ENCODE measurements at regions not wholly inside any gene's neighbourhood (a gene's known extent, or its start where the extent isn't known, plus 50 kb on each side); places are given as distances from the start of the nearest gene placed in this dataset.

GRCh38 chr1:244311784-244312532 is 139.8 kb downstream of the ADSS2 start:
- no peaks in the 10 kb centered on the region for H3K27me3 ChIP-seq (ENCODE audit: control insufficient read depth in 2 of 2, insufficient read depth in 2 of 2, low read length in 2 of 2)
- intact Hi-C loops (cut with micrococcal nuclease) = loop anchor here in 1 of 2 donors (10.0 kb wide), 1 partner anchor 143 kb away; the partner anchor contains the start of gene ADSS2
- no peak overlapping the region for H2AFZ ChIP-seq (ENCODE audit: insufficient read depth, low read depth, low read length, poor library complexity, severe bottlenecking)
- Mint-ChIP-seq H3K27me3 (ENCODE audit: low read depth in 3 of 3) (peaks cover 0 to under 1% (median 0%) of the 10 kb centered on the region in 3 donors), H3K9me3 (peaks cover 4 to 20% (median 12%) of the 10 kb centered on the region in 7 donors), H3K27ac (peak overlapping the region in 5 of 7 donors; percentile 18 to 82 (median 53)), H3K4me3 (no peak overlapping the region), H3K36me3 (peaks cover 33 to 76% of the 10 kb centered on the region in 2 donors), H3K4me1 (peaks cover 14% of the 10 kb centered on the region)
- no peaks in the 10 kb centered on the region for H4K20me1 ChIP-seq (ENCODE audit: insufficient read depth, low read length)
- H3K4me1 ChIP-seq (ENCODE audit: control insufficient read depth in 1 of 2, insufficient read depth in 2 of 2, low read length in 2 of 2) = peaks cover 0 to 4% of the 10 kb centered on the region in 2 donors
- TF ChIP-seq CTCF (IDR thresholded peaks at IDR 0.05) = no peak
- over 99% methylated on average over 18 of the region's 18 CpGs for WGBS (ENCODE audit: insufficient coverage)
- peaks cover 7 to 14% of the 10 kb centered on the region in 2 donors for H3K9me3 ChIP-seq (replicated peaks in 1 of 2; ENCODE audit: control insufficient read depth in 1 of 2, insufficient read depth in 1 of 2, low read length in 2 of 2)
- peaks cover 23% of the 10 kb centered on the region for H3K79me2 ChIP-seq (ENCODE audit: insufficient read depth, low read length)
- no peak for DNase-seq
- no peak overlapping the region for H3K9ac ChIP-seq (ENCODE audit: insufficient read depth, low read length, poor library complexity, severe bottlenecking)
- no peak overlapping the region for H3K4me3 ChIP-seq (replicated peaks in 1 of 3; ENCODE audit: low read depth in 2 of 3, low read length in 3 of 3)
- no peak overlapping the region for H3K27ac ChIP-seq (ENCODE audit: low read depth in 1 of 2, low read length in 2 of 2)
- no peak overlapping the region for H3K4me2 ChIP-seq (replicated peaks; ENCODE audit: extremely low read depth, low read length, poor library complexity, severe bottlenecking)
- H3K36me3 ChIP-seq (replicated peaks in 1 of 2; ENCODE audit: control insufficient read depth in 1 of 2, insufficient read depth in 2 of 2, low read length in 2 of 2) = peaks cover 2 to 17% of the 10 kb centered on the region in 2 donors

GRCh38 chr1:244313346-244313745 is 138.4 kb downstream of the ADSS2 start:
- Histone ChIP-seq H3K27me3 (ENCODE audit: control insufficient read depth in 2 of 2, insufficient read depth in 2 of 2, low read length in 2 of 2) (no peaks in the 10 kb centered on the region), H4K20me1 (ENCODE audit: insufficient read depth, low read length) (no peaks in the 10 kb centered on the region), H3K4me1 (ENCODE audit: control insufficient read depth in 1 of 2, insufficient read depth in 2 of 2, low read length in 2 of 2) (peaks cover 3 to 8% of the 10 kb centered on the region in 2 donors), H3K9ac (ENCODE audit: insufficient read depth, low read length, poor library complexity, severe bottlenecking) (no peak overlapping the region), H3K9me3 (replicated peaks in 1 of 2; ENCODE audit: control insufficient read depth in 1 of 2, insufficient read depth in 1 of 2, low read length in 2 of 2) (peaks cover 7 to 8% of the 10 kb centered on the region in 2 donors), H3K27ac (ENCODE audit: low read depth in 1 of 2, low read length in 2 of 2) (no peak overlapping the region), H3K36me3 (replicated peaks in 1 of 2; ENCODE audit: control insufficient read depth in 1 of 2, insufficient read depth in 2 of 2, low read length in 2 of 2) (peaks cover 2 to 22% of the 10 kb centered on the region in 2 donors), H3K79me2 (ENCODE audit: insufficient read depth, low read length) (peaks cover 36% of the 10 kb centered on the region), H3K4me2 (replicated peaks; ENCODE audit: extremely low read depth, low read length, poor library complexity, severe bottlenecking) (no peak overlapping the region), H3K4me3 (replicated peaks in 1 of 3; ENCODE audit: low read depth in 2 of 3, low read length in 3 of 3) (no peak overlapping the region), H2AFZ (ENCODE audit: insufficient read depth, low read depth, low read length, poor library complexity, severe bottlenecking) (no peak overlapping the region)
- Mint-ChIP-seq H3K36me3 (peaks cover 37 to 79% of the 10 kb centered on the region in 2 donors), H3K4me1 (peaks cover 23% of the 10 kb centered on the region), H3K27ac (peak overlapping the region in 2 of 7 donors; percentile 55 to 68), H3K27me3 (ENCODE audit: low read depth in 3 of 3) (no peaks in the 10 kb centered on the region), H3K9me3 (peaks cover 2 to 15% (median 9%) of the 10 kb centered on the region in 7 donors), H3K4me3 (no peak overlapping the region)
- intact Hi-C loops (cut with micrococcal nuclease) = loop anchor here in 1 of 2 donors (10.0 kb wide), 1 partner anchor 141 kb away; the partner anchor contains the start of gene ADSS2
- TF ChIP-seq CTCF (IDR thresholded peaks at IDR 0.05) = no peak
- DNase-seq = no peak
- WGBS (ENCODE audit: insufficient coverage) = 90% methylated on average over 2 of the region's 9 CpGs

Measured in CD14-positive monocyte (primary cell).